ENCODE measurements at regions not wholly inside any gene's neighbourhood (a gene's known extent, or its start where the extent isn't known, plus 50 kb on each side); places are given as distances from the start of the nearest gene placed in this dataset.

- H2AFZ ChIP-seq = no peak overlapping the region
- H4K20me1 ChIP-seq (ENCODE audit: insufficient read depth, poor library complexity, severe bottlenecking) = no peaks in the 10 kb centered on the region
- 65% methylated on average over 19 of the region's 19 CpGs for WGBS (ENCODE audit: low lambda C conversion rate, missing lambda C conversion rate)
- H3K4me3 ChIP-seq = no peak overlapping the region
- no peaks in the 10 kb centered on the region for H3K9me3 ChIP-seq (ENCODE audit: low read depth)
- H3K79me2 ChIP-seq = no peaks in the 10 kb centered on the region
- TF ChIP-seq EZH2phosphoT487 (IDR thresholded peaks at IDR 0.05; ENCODE audit: low read depth, severe bottlenecking, unreplicated experiment) (no peak), EZH2 (IDR thresholded peaks at IDR 0.05; ENCODE audit: borderline replicate concordance) (no peak), CTCF (IDR thresholded peaks at IDR 0.05; ENCODE audit: poor library complexity) (no peak)
- H3K36me3 ChIP-seq (replicated peaks; ENCODE audit: insufficient read depth, low read depth) = no peaks in the 10 kb centered on the region
- no peak for DNase-seq (ENCODE audit: low spot score)
- H3K4me1 ChIP-seq (ENCODE audit: insufficient read depth) = peaks cover 30% of the 10 kb centered on the region
- H3K4me2 ChIP-seq = peak overlapping the region; percentile 52
- H3K27ac ChIP-seq = peak overlapping the region; percentile 16
- no peaks in the 10 kb centered on the region for H3K9me2 ChIP-seq (replicated peaks; ENCODE audit: insufficient read depth)
- no peaks in the 10 kb centered on the region for H3K27me3 ChIP-seq
Observed at GRCh38 chr12:111180426-111181142, 188.3 kb downstream of the PHETA1 start.

- Histone ChIP-seq H3K36me3 (replicated peaks; ENCODE audit: insufficient read depth, low read depth) (no peaks in the 10 kb centered on the region), H3K79me2 (no peaks in the 10 kb centered on the region), H2AFZ (no peak overlapping the region), H3K9me3 (ENCODE audit: low read depth) (no peaks in the 10 kb centered on the region), H3K4me3 (no peak overlapping the region), H3K9me2 (replicated peaks; ENCODE audit: insufficient read depth) (no peaks in the 10 kb centered on the region), H3K27me3 (no peaks in the 10 kb centered on the region), H4K20me1 (ENCODE audit: insufficient read depth, poor library complexity, severe bottlenecking) (no peaks in the 10 kb centered on the region), H3K27ac (no peak overlapping the region), H3K4me2 (peak overlapping the region; percentile 24), H3K4me1 (ENCODE audit: insufficient read depth) (peaks cover 30% of the 10 kb centered on the region)
- 47% methylated on average over 18 of the region's 18 CpGs for WGBS (ENCODE audit: low lambda C conversion rate, missing lambda C conversion rate)
- no peak for TF ChIP-seq CTCF (IDR thresholded peaks at IDR 0.05; ENCODE audit: poor library complexity)
- TF ChIP-seq EZH2 (IDR thresholded peaks at IDR 0.05; ENCODE audit: borderline replicate concordance) = no peak
- TF ChIP-seq EZH2phosphoT487 (IDR thresholded peaks at IDR 0.05; ENCODE audit: low read depth, severe bottlenecking, unreplicated experiment) = no peak
- DNase-seq (ENCODE audit: low spot score) = peak; percentile 56
Observed at GRCh38 chr12:111178181-111179081, 190.5 kb downstream of the PHETA1 start.

GRCh38 chr12:111175396-111176094, 193.3 kb downstream of the PHETA1 start:
- Histone ChIP-seq H3K36me3 (replicated peaks; ENCODE audit: insufficient read depth, low read depth) (no peaks in the 10 kb centered on the region), H3K27me3 (no peaks in the 10 kb centered on the region), H4K20me1 (ENCODE audit: insufficient read depth, poor library complexity, severe bottlenecking) (no peaks in the 10 kb centered on the region), H3K4me3 (no peak overlapping the region), H3K9me2 (replicated peaks; ENCODE audit: insufficient read depth) (no peaks in the 10 kb centered on the region), H3K4me1 (ENCODE audit: insufficient read depth) (peaks cover 18% of the 10 kb centered on the region), H3K79me2 (no peaks in the 10 kb centered on the region), H3K4me2 (no peak overlapping the region), H2AFZ (no peak overlapping the region), H3K9me3 (ENCODE audit: low read depth) (no peaks in the 10 kb centered on the region), H3K27ac (no peak overlapping the region)
- TF ChIP-seq EZH2 (IDR thresholded peaks at IDR 0.05; ENCODE audit: borderline replicate concordance) (no peak), EZH2phosphoT487 (IDR thresholded peaks at IDR 0.05; ENCODE audit: low read depth, severe bottlenecking, unreplicated experiment) (no peak), CTCF (IDR thresholded peaks at IDR 0.05; ENCODE audit: poor library complexity) (no peak)
- WGBS (ENCODE audit: low lambda C conversion rate, missing lambda C conversion rate) = 71% methylated on average over 10 of the region's 10 CpGs
- no peak for DNase-seq (ENCODE audit: low spot score)

Measured in hepatocyte (in vitro differentiated cells).